Neural progenitor cell (in vitro differentiated cells): ENCODE measurements at regions not wholly inside any gene's neighbourhood (a gene's known extent, or its start where the extent isn't known, plus 50 kb on each side); places are given as distances from the start of the nearest gene placed in this dataset.
"Not testable (repeated sequence)": the region's sequence is repeated elsewhere in the genome, so short reads cannot be mapped to it uniquely, and the experiment has no call there.

Experiments
- DNase-seq: peaks from one replicate; pipeline ENCODE4 v3.0.0-alpha.2; 2016; ENCODE audit warnings: low spot score
- H2AFZ ChIP-seq: fragments of 200-600 bp; sonication (generic); replicated peaks from 2 replicates; pipeline ENCODE4 v1.6.1; 2016; ENCODE audit warnings: antibody characterized with exemption
- H3F3A ChIP-seq: fragments of 200-600 bp; sonication (generic); 2 replicates; pipeline ENCODE4 v1.6.1; 2016; ENCODE audit warnings: antibody characterized with exemption, low read depth
- H3K27ac ChIP-seq: fragments of 200-600 bp; sonication (generic); 2 replicates; pipeline ENCODE4 v1.5.1; 2016; ENCODE audit warnings: mild to moderate bottlenecking
- H3K27me3 ChIP-seq: fragments of 200-600 bp; sonication (generic); 2 replicates; pipeline ENCODE4 v1.6.1; 2016; ENCODE audit warnings: mild to moderate bottlenecking, moderate library complexity
- H3K36me3 ChIP-seq: fragments of 200-600 bp; sonication (generic); 2 replicates; pipeline ENCODE4 v1.5.1; 2016
- H3K4me1 ChIP-seq: fragments of 200-600 bp; sonication (generic); 2 replicates; pipeline ENCODE4 v1.6.1; 2016; ENCODE audit warnings: mixed run types
- H3K4me2 ChIP-seq: fragments of 200-600 bp; sonication (generic); 2 replicates; pipeline ENCODE4 v1.6.1; 2016
- H3K4me3 ChIP-seq: fragments of 200-600 bp; sonication (generic); 2 replicates; pipeline ENCODE4 v1.5.1; 2016
- H3K79me2 ChIP-seq: fragments of 200-600 bp; sonication (generic); 2 replicates; pipeline ENCODE4 v1.6.1; 2016; ENCODE audit warnings: low read depth
- H3K9ac ChIP-seq: fragments of 200-600 bp; sonication (generic); 2 replicates; pipeline ENCODE4 v1.6.1; 2016
- H3K9me3 ChIP-seq: fragments of 200-600 bp; sonication (generic); 2 replicates; pipeline ENCODE4 v1.5.1; 2016; ENCODE audit warnings: low read depth
- H4K20me1 ChIP-seq: fragments of 200-600 bp; sonication (generic); 2 replicates; pipeline ENCODE4 v1.6.1; 2016; ENCODE audit warnings: low read depth
- H3K27ac Mint-ChIP-seq: 3 replicates; pipeline ENCODE4 v1.8.0; 2021; ENCODE audit warnings: mixed read lengths
- H3K27me3 Mint-ChIP-seq: 2 replicates; pipeline ENCODE4 v1.8.0; 2022; ENCODE audit warnings: low read depth, mild to moderate bottlenecking, inconsistent platforms, moderate library complexity, mixed read lengths; ENCODE audit not compliant: insufficient read depth
- H3K36me3 Mint-ChIP-seq: 3 replicates; pipeline ENCODE4 v1.8.0; 2021; ENCODE audit warnings: mixed read lengths
- H3K4me1 Mint-ChIP-seq: 3 replicates; pipeline ENCODE4 v1.8.0; 2021; ENCODE audit warnings: mixed read lengths
- H3K4me3 Mint-ChIP-seq: 3 replicates; pipeline ENCODE4 v1.8.0; 2021; ENCODE audit warnings: mild to moderate bottlenecking, moderate library complexity, mixed read lengths
- H3K9me3 Mint-ChIP-seq: 3 replicates; pipeline ENCODE4 v1.8.0; 2020; ENCODE audit warnings: mixed read lengths
- EZH2 ChIP-seq: fragments of 200-600 bp; sonication (generic); IDR thresholded peaks from 2 replicates; pipeline ENCODE4 v1.6.1; 2017; ENCODE audit warnings: antibody characterized with exemption, mild to moderate bottlenecking, moderate library complexity
- EZH2phosphoT487 ChIP-seq: fragments of 200-600 bp; sonication (generic); IDR thresholded peaks from 2 replicates; pipeline ENCODE4 v1.6.1; 2017; ENCODE audit warnings: antibody characterized with exemption
- TF ChIP-seq, protein P1 (sequence below): fragments of 200-600 bp; sonication (generic); IDR thresholded peaks from 2 replicates; pipeline ENCODE4 v1.5.1; 2017; ENCODE audit warnings: antibody characterized with exemption, mild to moderate bottlenecking

DNA sequence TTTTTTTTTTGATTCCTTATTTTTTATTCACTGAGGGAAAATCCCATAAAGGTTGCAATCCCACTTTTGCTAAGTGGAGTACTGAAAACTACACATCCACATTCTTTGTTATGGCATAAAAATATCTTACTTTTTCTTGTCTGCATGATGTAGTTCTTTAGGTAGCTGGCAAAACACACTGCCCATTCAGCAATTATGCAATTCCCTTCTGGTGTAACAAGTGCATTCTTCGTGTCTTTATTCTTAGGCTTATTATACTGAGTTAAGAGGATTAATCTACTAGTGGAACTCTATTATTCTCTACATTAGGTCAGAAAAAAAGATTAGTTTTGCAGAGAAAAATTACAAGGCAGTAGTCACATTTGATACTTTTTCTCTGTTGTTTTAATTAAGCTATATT is 403.8 kb upstream of the GBE1 start:
- no peaks in the 10 kb centered on the region for H3K79me2 ChIP-seq
- no peaks in the 10 kb centered on the region for H3K27me3 ChIP-seq
- TF ChIP-seq EZH2phosphoT487: no peak
- TF ChIP-seq EZH2: no peak
- TF ChIP-seq, protein P1, sequence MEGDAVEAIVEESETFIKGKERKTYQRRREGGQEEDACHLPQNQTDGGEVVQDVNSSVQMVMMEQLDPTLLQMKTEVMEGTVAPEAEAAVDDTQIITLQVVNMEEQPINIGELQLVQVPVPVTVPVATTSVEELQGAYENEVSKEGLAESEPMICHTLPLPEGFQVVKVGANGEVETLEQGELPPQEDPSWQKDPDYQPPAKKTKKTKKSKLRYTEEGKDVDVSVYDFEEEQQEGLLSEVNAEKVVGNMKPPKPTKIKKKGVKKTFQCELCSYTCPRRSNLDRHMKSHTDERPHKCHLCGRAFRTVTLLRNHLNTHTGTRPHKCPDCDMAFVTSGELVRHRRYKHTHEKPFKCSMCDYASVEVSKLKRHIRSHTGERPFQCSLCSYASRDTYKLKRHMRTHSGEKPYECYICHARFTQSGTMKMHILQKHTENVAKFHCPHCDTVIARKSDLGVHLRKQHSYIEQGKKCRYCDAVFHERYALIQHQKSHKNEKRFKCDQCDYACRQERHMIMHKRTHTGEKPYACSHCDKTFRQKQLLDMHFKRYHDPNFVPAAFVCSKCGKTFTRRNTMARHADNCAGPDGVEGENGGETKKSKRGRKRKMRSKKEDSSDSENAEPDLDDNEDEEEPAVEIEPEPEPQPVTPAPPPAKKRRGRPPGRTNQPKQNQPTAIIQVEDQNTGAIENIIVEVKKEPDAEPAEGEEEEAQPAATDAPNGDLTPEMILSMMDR: no peak
- no peaks in the 10 kb centered on the region for H3F3A ChIP-seq
- peaks cover 15% of the 10 kb centered on the region for H3K4me1 ChIP-seq
- no peak overlapping the region for H3K9ac ChIP-seq
- peak; percentile 57 for DNase-seq
- no peaks in the 10 kb centered on the region for H3K9me3 ChIP-seq
- no peaks in the 10 kb centered on the region for H4K20me1 ChIP-seq
- H3K4me3 ChIP-seq: no peak overlapping the region
- peaks cover 11% of the 10 kb centered on the region for H3K4me1 Mint-ChIP-seq
- H3K27ac Mint-ChIP-seq: no peak overlapping the region
- H3K9me3 Mint-ChIP-seq: peaks cover 4% of the 10 kb centered on the region
- no peak overlapping the region for H2AFZ ChIP-seq
- no peaks in the 10 kb centered on the region for H3K27me3 Mint-ChIP-seq
- H3K36me3 Mint-ChIP-seq: no peaks in the 10 kb centered on the region
- H3K27ac ChIP-seq: no peak overlapping the region
- H3K4me2 ChIP-seq: peak overlapping the region; percentile 34
- H3K36me3 ChIP-seq: no peaks in the 10 kb centered on the region
- no peak overlapping the region for H3K4me3 Mint-ChIP-seq

GRCh38 chr3:82163907-82164520 is 402.6 kb upstream of the GBE1 start:
- H3K4me3 Mint-ChIP-seq: no peak overlapping the region
- no peaks in the 10 kb centered on the region for H3K27me3 Mint-ChIP-seq
- peaks cover 2% of the 10 kb centered on the region for H3K9me3 Mint-ChIP-seq
- H3K36me3 Mint-ChIP-seq: no peaks in the 10 kb centered on the region
- H2AFZ ChIP-seq: no peak overlapping the region
- H3K27ac ChIP-seq: no peak overlapping the region
- H3K9me3 ChIP-seq: no peaks in the 10 kb centered on the region
- no peak overlapping the region for H3K27ac Mint-ChIP-seq
- DNase-seq: peak; percentile 22
- no peaks in the 10 kb centered on the region for H3K36me3 ChIP-seq
- H3F3A ChIP-seq: no peaks in the 10 kb centered on the region
- no peak for TF ChIP-seq EZH2
- TF ChIP-seq, protein P1: peak; percentile 48
- no peak overlapping the region for H3K4me2 ChIP-seq
- no peak overlapping the region for H3K9ac ChIP-seq
- no peaks in the 10 kb centered on the region for H4K20me1 ChIP-seq
- no peak overlapping the region for H3K4me3 ChIP-seq
- H3K4me1 ChIP-seq: peaks cover 15% of the 10 kb centered on the region
- H3K4me1 Mint-ChIP-seq: peaks cover 11% of the 10 kb centered on the region
- no peaks in the 10 kb centered on the region for H3K79me2 ChIP-seq
- H3K27me3 ChIP-seq: no peaks in the 10 kb centered on the region

DNA sequence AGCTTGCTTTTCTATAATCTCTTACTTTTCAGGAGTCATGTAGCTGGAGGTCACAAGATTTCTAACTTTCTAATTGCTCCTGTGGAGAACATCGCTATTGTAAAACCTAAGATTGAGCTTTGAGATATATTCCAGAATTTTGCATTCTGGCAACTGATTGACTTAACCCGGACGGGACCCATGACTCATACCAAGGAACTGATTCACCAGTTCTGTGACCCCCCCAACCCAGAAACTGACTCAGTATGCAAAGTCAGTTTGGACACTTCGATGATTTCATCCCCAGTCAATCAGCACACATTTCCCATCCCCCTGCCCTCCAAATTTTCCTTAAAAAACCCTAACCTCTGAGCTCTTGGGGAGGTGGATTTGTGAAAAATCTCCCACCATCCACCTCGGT is 396.5 kb upstream of the GBE1 start:
- Mint-ChIP-seq H3K4me3 (no peak overlapping the region), H3K9me3 (peaks cover 8% of the 10 kb centered on the region), H3K36me3 (no peaks in the 10 kb centered on the region), H3K27ac (no peak overlapping the region), H3K27me3 (no peaks in the 10 kb centered on the region), H3K4me1 (peaks cover 2% of the 10 kb centered on the region)
- no peaks in the 10 kb centered on the region for H3K79me2 ChIP-seq
- no peaks in the 10 kb centered on the region for H3F3A ChIP-seq
- H3K4me3 ChIP-seq: no peak overlapping the region
- DNase-seq: no peak
- H3K4me1 ChIP-seq: peaks cover 10% of the 10 kb centered on the region
- no peak overlapping the region for H3K4me2 ChIP-seq
- no peak overlapping the region for H3K27ac ChIP-seq
- H3K9ac ChIP-seq: no peak overlapping the region
- H3K36me3 ChIP-seq: no peaks in the 10 kb centered on the region
- no peaks in the 10 kb centered on the region for H4K20me1 ChIP-seq
- TF ChIP-seq, protein P1: no peak
- no peak for TF ChIP-seq EZH2
- no peak for TF ChIP-seq EZH2phosphoT487
- no peak overlapping the region for H2AFZ ChIP-seq
- no peaks in the 10 kb centered on the region for H3K27me3 ChIP-seq
- no peaks in the 10 kb centered on the region for H3K9me3 ChIP-seq

- H3K4me2 ChIP-seq, DNase-seq, H3K79me2 ChIP-seq, H3K4me1 ChIP-seq, H3K36me3 ChIP-seq, H3K27ac ChIP-seq, H3K4me3 Mint-ChIP-seq, H3K9me3 Mint-ChIP-seq, H3K27me3 Mint-ChIP-seq, H3K27ac Mint-ChIP-seq, H3K9me3 ChIP-seq, H3K9ac ChIP-seq, H2AFZ ChIP-seq, H3K4me3 ChIP-seq, H3K27me3 ChIP-seq, H3K4me1 Mint-ChIP-seq, H4K20me1 ChIP-seq, H3K36me3 Mint-ChIP-seq, H3F3A ChIP-seq: not testable (repeated sequence)
Observed at GRCh38 chr3:82153892-82154291, 392.4 kb upstream of the GBE1 start.
